Stimulated activated CD8-positive, alpha-beta memory T cell treated with anti-CD3 and anti-CD28 coated beads, Interleukin-12 subunit alpha, Interleukin-12 subunit beta, amount 100 ng/mL, for 4 hours (primary cell): ENCODE measurements at regions not wholly inside any gene's neighbourhood (a gene's known extent, or its start where the extent isn't known, plus 50 kb on each side); places are given as distances from the start of the nearest gene placed in this dataset.

ENCODE experiments used
- DNase-seq: peaks from one replicate; pipeline ENCODE4 v3.0.0-alpha.2; 2020; ENCODE audit warnings: low read depth

GRCh38 chr3:103365467-103365866, 930.7 kb downstream of the ZPLD1 start:
- DNase-seq = no peak

GRCh38 chr3:103367481-103367880, 932.7 kb downstream of the ZPLD1 start:
- DNase-seq = no peak

- DNase-seq = no peak
Measured at GRCh38 chr3:103371411-103371810, 936.6 kb downstream of the ZPLD1 start.

GRCh38 chr3:103372031-103372430, 937.2 kb downstream of the ZPLD1 start:
- DNase-seq = no peak

- no peak for DNase-seq
Measured at GRCh38 chr3:103380391-103380790, 945.6 kb downstream of the ZPLD1 start.

- no peak for DNase-seq
Measured at GRCh38 chr3:103381296-103382079, 946.7 kb downstream of the ZPLD1 start.

- no peak for DNase-seq
Measured at GRCh38 chr3:103385961-103386656, 951.3 kb downstream of the ZPLD1 start.

GRCh38 chr3:103388214-103388613, 953.4 kb downstream of the ZPLD1 start:
- DNase-seq = no peak

- no peak for DNase-seq
Measured at GRCh38 chr3:103389356-103389755, 954.5 kb downstream of the ZPLD1 start.

GRCh38 chr3:103393395-103394186, 958.8 kb downstream of the ZPLD1 start:
- DNase-seq = no peak

GRCh38 chr3:103403191-103403590, 968.4 kb downstream of the ZPLD1 start:
- no peak for DNase-seq

GRCh38 chr3:103406320-103406850, 971.6 kb downstream of the ZPLD1 start:
- DNase-seq = no peak

- no peak for DNase-seq
Measured at GRCh38 chr3:103410231-103410630, 975.4 kb downstream of the ZPLD1 start.

- DNase-seq = no peak
Measured at GRCh38 chr3:103421460-103421859, 986.6 kb downstream of the ZPLD1 start.

GRCh38 chr3:103437883-103438282, 1003.1 kb downstream of the ZPLD1 start:
- DNase-seq = no peak

- DNase-seq = no peak
Measured at GRCh38 chr3:103440539-103441203, 1005.9 kb downstream of the ZPLD1 start.

GRCh38 chr3:103446953-103447629, 1012.3 kb downstream of the ZPLD1 start:
- no peak for DNase-seq

- DNase-seq = no peak
Measured at GRCh38 chr3:103453152-103453551, 1018.3 kb downstream of the ZPLD1 start.

- no peak for DNase-seq
Measured at GRCh38 chr3:103459815-103460214, 1025.0 kb downstream of the ZPLD1 start.

- DNase-seq = no peak
Measured at GRCh38 chr3:103470498-103470897, 1035.7 kb downstream of the ZPLD1 start.

GRCh38 chr3:103494011-103494410, 1059.2 kb downstream of the ZPLD1 start:
- DNase-seq = no peak
